ENCODE measurements at regions not wholly inside any gene's neighbourhood (a gene's known extent, or its start where the extent isn't known, plus 50 kb on each side); places are given as distances from the start of the nearest gene placed in this dataset.
"Not testable (repeated sequence)": the region's sequence is repeated elsewhere in the genome, so short reads cannot be mapped to it uniquely, and the experiment has no call there.

DNA sequence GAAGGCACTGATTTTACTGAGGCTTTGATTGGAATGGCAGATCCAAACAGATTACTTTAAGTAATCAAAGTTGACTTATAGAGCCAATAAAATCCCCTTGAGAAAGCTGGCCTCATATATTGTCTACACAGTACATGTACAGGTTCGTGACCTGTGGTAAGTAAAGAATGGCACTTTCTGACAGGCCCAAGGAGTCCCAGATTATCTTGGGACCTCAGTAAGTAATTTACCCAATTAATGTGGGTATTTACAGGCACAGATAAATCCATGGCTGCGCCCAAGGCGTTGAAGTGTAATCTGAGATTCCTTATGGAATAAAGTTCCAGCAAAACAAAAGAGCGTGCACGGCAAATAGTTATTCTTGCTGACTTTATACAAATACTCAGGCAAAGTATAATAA is 62.4 kb downstream of the PAGE2 start:
- H3K4me1 ChIP-seq: no peaks in the 10 kb centered on the region
- no peak for DNase-seq (ENCODE audit: low spot score in 2 of 2)
- H3K4me3 ChIP-seq: no peak overlapping the region
- H3K27me3 ChIP-seq: peaks cover 0 to 9% of the 10 kb centered on the region in 2 donors
- intact Hi-C loops (cut with DNase I; ENCODE audit: low total_unique reads): no loop called here
- H3K27ac ChIP-seq: no peak overlapping the region
- no peaks in the 10 kb centered on the region for H3K36me3 ChIP-seq
- no peaks in the 10 kb centered on the region for H3K9me3 ChIP-seq
- no peak for TF ChIP-seq POLR2AphosphoS5 (IDR thresholded peaks at IDR 0.05)
- no peak for TF ChIP-seq CTCF (IDR thresholded peaks at IDR 0.05)
- no peak for TF ChIP-seq POLR2A (IDR thresholded peaks at IDR 0.05)

DNA sequence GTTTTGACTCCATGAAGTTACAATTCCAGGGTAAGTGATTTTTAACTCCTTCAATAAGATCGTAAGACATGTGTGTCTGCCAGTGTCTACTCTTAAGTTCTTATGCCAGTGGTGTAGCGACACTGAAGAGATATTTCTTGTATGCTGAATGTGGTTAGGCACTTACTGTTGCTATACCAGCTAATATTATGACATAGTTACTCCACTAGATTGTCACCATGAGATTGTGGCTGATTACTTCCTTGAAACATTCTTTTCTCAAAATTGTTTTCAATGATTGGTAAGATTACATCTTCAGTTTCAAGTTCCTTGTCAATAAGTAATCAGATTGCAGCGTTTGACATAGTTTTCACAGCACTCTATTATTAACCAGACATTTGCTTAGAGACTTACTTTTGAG is 60.6 kb upstream of the PAGE5 start:
- H3K36me3 ChIP-seq: no peaks in the 10 kb centered on the region
- no peaks in the 10 kb centered on the region for H3K9me3 ChIP-seq
- H3K4me3 ChIP-seq: no peak overlapping the region
- TF ChIP-seq CTCF (IDR thresholded peaks at IDR 0.05): no peak
- no peak for TF ChIP-seq POLR2AphosphoS5 (IDR thresholded peaks at IDR 0.05)
- no peak for TF ChIP-seq POLR2A (IDR thresholded peaks at IDR 0.05)
- DNase-seq (ENCODE audit: low spot score in 2 of 2): no peak
- intact Hi-C loops (cut with DNase I; ENCODE audit: low total_unique reads): no loop called here
- peak overlapping the region in 1 of 2 donors; percentile 82 for H3K27ac ChIP-seq
- no peaks in the 10 kb centered on the region for H3K4me1 ChIP-seq
- H3K27me3 ChIP-seq: peaks cover 0 to 10% of the 10 kb centered on the region in 2 donors

DNA sequence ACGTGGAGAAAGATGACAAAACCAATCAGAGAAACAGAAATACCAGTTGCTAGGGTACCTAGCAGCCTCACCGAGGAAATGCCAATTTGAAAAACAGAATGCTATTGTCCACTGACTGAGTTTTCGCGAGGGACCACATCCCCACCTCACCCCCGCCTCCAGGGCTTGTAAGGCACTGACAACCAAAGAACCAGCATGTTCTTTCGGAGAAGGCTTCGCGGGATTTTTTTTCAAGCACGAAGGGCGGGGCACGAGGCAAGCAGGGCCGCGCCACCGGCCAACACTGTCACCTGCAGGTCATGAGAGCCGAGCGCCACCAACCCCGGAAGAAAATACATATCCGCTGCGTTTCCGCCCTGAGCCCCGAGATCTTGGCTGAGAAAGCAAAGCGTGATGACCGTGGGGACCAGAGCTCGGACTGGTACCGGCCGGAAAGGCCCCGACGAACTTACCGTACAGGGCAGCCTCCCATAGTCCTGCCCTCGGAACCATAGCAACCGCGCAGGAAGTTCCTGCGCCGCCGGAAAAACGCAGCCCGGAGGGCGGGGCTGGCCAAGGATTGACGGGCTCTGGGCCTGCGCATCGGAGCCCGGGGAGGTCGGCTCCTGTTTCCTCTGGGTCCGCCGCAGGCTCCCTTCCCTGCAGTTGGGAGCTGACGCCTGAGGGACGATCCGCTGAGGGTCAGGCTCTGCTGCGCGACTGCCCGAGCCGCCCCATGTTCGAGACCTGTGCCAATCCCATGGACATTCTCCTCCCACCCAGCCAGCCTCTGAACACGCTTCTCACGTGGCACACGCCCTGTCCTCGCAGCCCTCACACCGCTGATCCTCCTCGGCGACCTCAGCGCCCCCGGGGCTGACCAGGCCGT is 59.2 kb upstream of the PAGE5 start:
- DNase-seq (ENCODE audit: low spot score in 2 of 2): peak; percentile 86 to 88
- intact Hi-C loops (cut with DNase I; ENCODE audit: low total_unique reads): no loop called here
- H3K36me3 ChIP-seq: no peaks in the 10 kb centered on the region
- TF ChIP-seq POLR2AphosphoS5 (IDR thresholded peaks at IDR 0.05) (peak in 2 of 3 donors; percentile 76 to 82), CTCF (IDR thresholded peaks at IDR 0.05) (peak in 2 of 3 donors; percentile 38 to 50), POLR2A (IDR thresholded peaks at IDR 0.05) (no peak)
- H3K9me3 ChIP-seq: no peaks in the 10 kb centered on the region
- no peaks in the 10 kb centered on the region for H3K4me1 ChIP-seq
- H3K27ac ChIP-seq: peak overlapping the region; percentile 82 to 94
- peaks cover 0 to 10% of the 10 kb centered on the region in 2 donors for H3K27me3 ChIP-seq
- peak overlapping the region; percentile 53 to 71 (median 54) for H3K4me3 ChIP-seq

GRCh38 chrX:55161581-55161980 is 58.6 kb upstream of the PAGE5 start:
- intact Hi-C loops (cut with DNase I; ENCODE audit: low total_unique reads): no loop called here
- peak overlapping the region; percentile 82 to 94 for H3K27ac ChIP-seq
- TF ChIP-seq POLR2A (IDR thresholded peaks at IDR 0.05): no peak
- no peak for TF ChIP-seq CTCF (IDR thresholded peaks at IDR 0.05)

DNA sequence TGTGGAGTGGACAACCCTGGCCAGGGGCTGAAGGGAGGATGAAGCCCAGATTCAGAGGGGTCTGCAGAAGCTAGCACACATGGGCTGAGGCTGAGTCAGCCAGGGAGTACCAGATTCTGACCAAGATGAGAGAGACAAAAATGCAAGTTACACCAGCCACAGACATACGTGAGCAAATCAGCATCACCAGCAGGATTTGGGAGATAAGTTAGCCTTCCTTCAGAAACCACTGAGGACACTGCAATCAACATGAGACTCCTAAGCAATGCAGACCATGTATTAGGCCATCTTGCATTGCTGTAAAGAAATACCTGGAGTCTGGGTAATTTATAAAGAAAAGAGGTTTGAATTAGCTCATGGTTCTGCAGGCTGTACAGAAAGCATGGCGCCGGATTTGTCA is 57.0 kb upstream of the PAGE5 start:
- intact Hi-C loops (cut with DNase I; ENCODE audit: low total_unique reads): no loop called here
- TF ChIP-seq CTCF (IDR thresholded peaks at IDR 0.05): no peak
- TF ChIP-seq POLR2A (IDR thresholded peaks at IDR 0.05): no peak
- TF ChIP-seq POLR2AphosphoS5 (IDR thresholded peaks at IDR 0.05): no peak
- DNase-seq (ENCODE audit: low spot score in 2 of 2): no peak

More at GRCh38 chrX:55161581-55161980, 58.6 kb upstream of the PAGE5 start:
- peaks cover 0 to 10% of the 10 kb centered on the region in 2 donors for H3K27me3 ChIP-seq
- H3K36me3 ChIP-seq: no peaks in the 10 kb centered on the region
- H3K9me3 ChIP-seq: no peaks in the 10 kb centered on the region
- H3K4me1 ChIP-seq: no peaks in the 10 kb centered on the region
- no peak for DNase-seq (ENCODE audit: low spot score in 2 of 2)
- H3K4me3 ChIP-seq: peak overlapping the region; percentile 53 to 71 (median 54)

GRCh38 chrX:55165026-55165425 is 55.1 kb upstream of the PAGE5 start:
- H3K9me3 ChIP-seq; DNase-seq (ENCODE audit: low spot score in 2 of 2); intact Hi-C loops (cut with DNase I; ENCODE audit: low total_unique reads); H3K4me3 ChIP-seq; H3K36me3 ChIP-seq; H3K27ac ChIP-seq; H3K4me1 ChIP-seq: not testable (repeated sequence)
- H3K27me3 ChIP-seq: peaks cover 0 to 16% of the 10 kb centered on the region in 2 donors

More for the DNA sequence above, 57.0 kb upstream of the PAGE5 start:
- H3K36me3 ChIP-seq: no peaks in the 10 kb centered on the region
- no peak overlapping the region for H3K4me3 ChIP-seq
- H3K9me3 ChIP-seq: no peaks in the 10 kb centered on the region
- H3K4me1 ChIP-seq: no peaks in the 10 kb centered on the region
- H3K27me3 ChIP-seq: peaks cover 0 to 10% of the 10 kb centered on the region in 2 donors
- no peak overlapping the region for H3K27ac ChIP-seq
